Sigmoid colon (tissue), 4 donors: ENCODE measurements at regions not wholly inside any gene's neighbourhood (a gene's known extent, or its start where the extent isn't known, plus 50 kb on each side); places are given as distances from the start of the nearest gene placed in this dataset.

Experiments used
- CTCF ChIP-seq, 4 experiments: fragments of 450-650 bp in 3 of 4; fragments of 200-600 bp in 1 of 4; IDR thresholded peaks; one replicate each; pipeline ENCODE4 v1.5.1; 2016 to 2019; ENCODE audit warnings: antibody characterized with exemption in 4 of 4, mild to moderate bottlenecking in 3 of 4, moderate library complexity in 2 of 4
- EP300 ChIP-seq, 4 donors: sonication (generic); formaldehyde crosslinking; IDR thresholded peaks; one replicate each; pipeline ENCODE4 v1.6.1; 2017; ENCODE audit warnings: antibody characterized with exemption in 4 of 4
- POLR2A ChIP-seq, 2 donors: fragments of 450-650 bp; IDR thresholded peaks; one replicate each; pipeline ENCODE4 v1.6.1; 2016; ENCODE audit warnings: antibody characterized with exemption in 2 of 2, mild to moderate bottlenecking in 2 of 2, moderate library complexity in 2 of 2
- POLR2AphosphoS5 ChIP-seq, 4 donors: sonication (generic); formaldehyde crosslinking; IDR thresholded peaks; one replicate each; pipeline ENCODE4 v1.6.1; 2017; ENCODE audit warnings: antibody characterized with exemption in 4 of 4

- no peak for TF ChIP-seq EP300 (IDR thresholded peaks at IDR 0.05)
- TF ChIP-seq POLR2AphosphoS5 (IDR thresholded peaks at IDR 0.05) = no peak
- TF ChIP-seq CTCF (IDR thresholded peaks at IDR 0.05) = no peak
- no peak for TF ChIP-seq POLR2A (IDR thresholded peaks at IDR 0.05)
Measured at GRCh38 chr13:78787190-78787589, 128.2 kb upstream of the OBI1 start.
